ENCODE measurements at regions not wholly inside any gene's neighbourhood (a gene's known extent, or its start where the extent isn't known, plus 50 kb on each side); places are given as distances from the start of the nearest gene placed in this dataset.

- TF ChIP-seq, protein P1, sequence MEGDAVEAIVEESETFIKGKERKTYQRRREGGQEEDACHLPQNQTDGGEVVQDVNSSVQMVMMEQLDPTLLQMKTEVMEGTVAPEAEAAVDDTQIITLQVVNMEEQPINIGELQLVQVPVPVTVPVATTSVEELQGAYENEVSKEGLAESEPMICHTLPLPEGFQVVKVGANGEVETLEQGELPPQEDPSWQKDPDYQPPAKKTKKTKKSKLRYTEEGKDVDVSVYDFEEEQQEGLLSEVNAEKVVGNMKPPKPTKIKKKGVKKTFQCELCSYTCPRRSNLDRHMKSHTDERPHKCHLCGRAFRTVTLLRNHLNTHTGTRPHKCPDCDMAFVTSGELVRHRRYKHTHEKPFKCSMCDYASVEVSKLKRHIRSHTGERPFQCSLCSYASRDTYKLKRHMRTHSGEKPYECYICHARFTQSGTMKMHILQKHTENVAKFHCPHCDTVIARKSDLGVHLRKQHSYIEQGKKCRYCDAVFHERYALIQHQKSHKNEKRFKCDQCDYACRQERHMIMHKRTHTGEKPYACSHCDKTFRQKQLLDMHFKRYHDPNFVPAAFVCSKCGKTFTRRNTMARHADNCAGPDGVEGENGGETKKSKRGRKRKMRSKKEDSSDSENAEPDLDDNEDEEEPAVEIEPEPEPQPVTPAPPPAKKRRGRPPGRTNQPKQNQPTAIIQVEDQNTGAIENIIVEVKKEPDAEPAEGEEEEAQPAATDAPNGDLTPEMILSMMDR (IDR thresholded peaks at IDR 0.05; ENCODE audit: poor library complexity): no peak
- TF ChIP-seq EZH2phosphoT487 (IDR thresholded peaks at IDR 0.05; ENCODE audit: low read depth, severe bottlenecking, unreplicated experiment) (no peak), EZH2 (IDR thresholded peaks at IDR 0.05; ENCODE audit: borderline replicate concordance) (no peak)
Measured at GRCh38 chr9:11757408-11757807, 935.8 kb upstream of the TYRP1 start.

Data from hepatocyte (in vitro differentiated cells).